Left lung (tissue), 4 donors: ENCODE measurements at regions not wholly inside any gene's neighbourhood (a gene's known extent, or its start where the extent isn't known, plus 50 kb on each side); places are given as distances from the start of the nearest gene placed in this dataset.
"Not testable (repeated sequence)": the region's sequence is repeated elsewhere in the genome, so short reads cannot be mapped to it uniquely, and the experiment has no call there.

Experiments
- ATAC-seq: fragments of 200-7000 bp; cut with Tn5 transposase; one replicate; pipeline ENCODE4 v1.9.1; 2020; ENCODE audit warnings: moderate library complexity
- DNase-seq, 4 donors: peaks; one replicate each; pipeline ENCODE4 v3.0.0-alpha.2; 2013 to 2020
- H3K27ac ChIP-seq, 2 donors: fragments of 200-600 bp; sonication (generic) in 1 of 2; one replicate each; pipeline versions ENCODE4 v1.5.0 to v1.8.0; 2020 to 2021
- H3K27me3 ChIP-seq, 2 donors: fragments of 200-600 bp; sonication (generic) in 1 of 2; one replicate each; pipeline versions ENCODE4 v1.5.0 to v1.8.0; 2020 to 2021
- H3K36me3 ChIP-seq, 2 donors: fragments of 200-600 bp; sonication (generic) in 1 of 2; one replicate each; pipeline versions ENCODE4 v1.5.0 to v1.8.0; 2020 to 2021
- H3K4me1 ChIP-seq, 2 donors: fragments of 200-600 bp; one replicate each; pipeline ENCODE4 v1.8.0; 2021
- H3K4me3 ChIP-seq, 2 donors: fragments of 200-600 bp; sonication (generic) in 1 of 2; one replicate each; pipeline versions ENCODE4 v1.5.0 to v1.8.0; 2020 to 2021; ENCODE audit warnings: mild to moderate bottlenecking in 1 of 2
- H3K9me3 ChIP-seq, 2 donors: fragments of 200-600 bp; sonication (generic) in 1 of 2; one replicate each; pipeline versions ENCODE4 v1.5.0 to v1.8.0; 2020 to 2021
- CTCF ChIP-seq, 2 donors: fragments of 200-600 bp; sonication (generic) in 1 of 2; IDR thresholded peaks; one replicate each; pipeline versions ENCODE4 v1.5.0 to v1.8.0; 2021; ENCODE audit warnings: antibody characterized with exemption in 2 of 2
- intact Hi-C, 2 donors: fragments of 100-400 bp; cut with DNase I; formaldehyde crosslinking; loops; one replicate each; pipeline versions ENCODE4 v1.11.2 to v1.14.2; 2022
- donor health status: DM: no; HTN: yes; CAD: no.
- donor health status: DM: no; HTN: no; CAD: no.

DNA sequence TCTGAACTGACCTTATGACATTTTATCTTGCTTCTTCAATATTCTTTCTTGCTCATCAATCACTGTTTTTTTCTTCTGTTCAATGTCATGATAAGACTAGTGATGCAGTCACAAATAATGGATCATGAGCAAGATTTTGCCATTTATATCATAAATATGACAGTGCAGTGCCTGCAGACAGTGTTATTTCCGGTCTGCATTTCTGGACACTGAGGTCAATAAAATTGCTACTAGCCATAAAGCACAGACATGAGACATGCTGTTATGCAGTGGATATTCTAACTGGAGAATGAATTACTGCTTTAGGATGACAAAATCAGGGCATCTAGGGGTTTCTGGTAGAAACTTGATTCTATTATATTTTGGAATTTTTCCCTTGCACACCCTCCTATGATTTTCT, 1509.7 kb upstream of the LRRTM3 start:
- Histone ChIP-seq H3K9me3 (peaks cover 0 to 17% of the 10 kb centered on the region in 2 donors), H3K27ac (no peak overlapping the region), H3K36me3 (no peaks in the 10 kb centered on the region), H3K4me3 (no peak overlapping the region), H3K4me1 (no peaks in the 10 kb centered on the region), H3K27me3 (no peaks in the 10 kb centered on the region)
- intact Hi-C loops = no loop called here
- DNase-seq = no peak
- TF ChIP-seq CTCF (IDR thresholded peaks at IDR 0.05) = no peak
- ATAC-seq = no peak

GRCh38 chr10:65419629-65420028, 1506.2 kb upstream of the LRRTM3 start:
- intact Hi-C loops = no loop called here
- H3K4me1 ChIP-seq = no peaks in the 10 kb centered on the region
- H3K4me3 ChIP-seq = no peak overlapping the region
- ATAC-seq (peak; percentile 80), DNase-seq (no peak)
- H3K9me3 ChIP-seq = peaks cover 0 to 5% of the 10 kb centered on the region in 2 donors
- no peaks in the 10 kb centered on the region for H3K27me3 ChIP-seq
- no peaks in the 10 kb centered on the region for H3K36me3 ChIP-seq
- no peak overlapping the region for H3K27ac ChIP-seq
- TF ChIP-seq CTCF (IDR thresholded peaks at IDR 0.05) = no peak

GRCh38 chr10:65423043-65423442, 1502.8 kb upstream of the LRRTM3 start:
- DNase-seq (no peak), ATAC-seq (no peak)
- Histone ChIP-seq H3K36me3 (no peaks in the 10 kb centered on the region), H3K4me3 (no peak overlapping the region), H3K9me3 (no peaks in the 10 kb centered on the region), H3K4me1 (no peaks in the 10 kb centered on the region), H3K27me3 (no peaks in the 10 kb centered on the region), H3K27ac (no peak overlapping the region)
- no peak for TF ChIP-seq CTCF (IDR thresholded peaks at IDR 0.05)
- intact Hi-C loops = no loop called here

DNA sequence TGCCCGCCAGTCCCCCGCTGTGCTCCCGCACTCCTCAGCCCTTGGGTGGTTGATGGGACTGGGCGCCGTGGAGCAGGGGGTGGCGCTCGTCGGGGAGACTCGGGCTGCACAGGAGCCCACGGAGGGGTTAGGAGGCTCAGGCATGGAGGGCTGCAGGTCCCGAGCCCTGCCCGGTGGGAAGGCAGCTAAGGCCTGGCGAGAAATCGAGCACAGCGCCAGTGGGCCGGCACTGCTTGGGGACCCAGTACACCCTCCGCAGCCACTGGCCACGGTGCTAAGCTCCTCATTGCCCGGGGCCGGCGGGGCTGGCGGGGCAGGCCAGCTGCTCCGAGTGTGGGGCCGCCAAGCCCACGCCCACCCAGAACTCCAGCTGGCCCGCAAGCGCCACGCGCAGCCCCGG, 1496.5 kb upstream of the LRRTM3 start:
- H3K27me3 ChIP-seq, H3K4me3 ChIP-seq, H3K27ac ChIP-seq, H3K4me1 ChIP-seq, H3K36me3 ChIP-seq, intact Hi-C loops, ATAC-seq: not testable (repeated sequence)
- peaks cover 0 to 13% of the 10 kb centered on the region in 2 donors for H3K9me3 ChIP-seq
- peak in 1 of 4 donors; percentile 75 for DNase-seq

- DNase-seq = no peak
Observed at GRCh38 chr10:65430979-65431378, 1494.9 kb upstream of the LRRTM3 start.

More at GRCh38 chr10:65430979-65431378, 1494.9 kb upstream of the LRRTM3 start:
- Histone ChIP-seq H3K36me3 (no peaks in the 10 kb centered on the region), H3K27me3 (no peaks in the 10 kb centered on the region), H3K4me3 (no peak overlapping the region), H3K27ac (no peak overlapping the region), H3K4me1 (no peaks in the 10 kb centered on the region), H3K9me3 (peaks cover 0 to 13% of the 10 kb centered on the region in 2 donors)
- no peak for ATAC-seq
- TF ChIP-seq CTCF (IDR thresholded peaks at IDR 0.05) = no peak
- intact Hi-C loops = no loop called here
